ENCODE measurements at regions not wholly inside any gene's neighbourhood (a gene's known extent, or its start where the extent isn't known, plus 50 kb on each side); places are given as distances from the start of the nearest gene placed in this dataset.
A peak's percentile ranks its signal among the peaks of the same experiment; 100 is the strongest.
"Not testable (repeated sequence)": the region's sequence is repeated elsewhere in the genome, so short reads cannot be mapped to it uniquely, and the experiment has no call there.

- DNase-seq = no peak
Measured at GRCh38 chr4:96455045-96455720, 615.3 kb downstream of the PDHA2 start.

GRCh38 chr4:96458031-96458430 is 618.1 kb downstream of the PDHA2 start:
- not testable (repeated sequence) for DNase-seq

DNA sequence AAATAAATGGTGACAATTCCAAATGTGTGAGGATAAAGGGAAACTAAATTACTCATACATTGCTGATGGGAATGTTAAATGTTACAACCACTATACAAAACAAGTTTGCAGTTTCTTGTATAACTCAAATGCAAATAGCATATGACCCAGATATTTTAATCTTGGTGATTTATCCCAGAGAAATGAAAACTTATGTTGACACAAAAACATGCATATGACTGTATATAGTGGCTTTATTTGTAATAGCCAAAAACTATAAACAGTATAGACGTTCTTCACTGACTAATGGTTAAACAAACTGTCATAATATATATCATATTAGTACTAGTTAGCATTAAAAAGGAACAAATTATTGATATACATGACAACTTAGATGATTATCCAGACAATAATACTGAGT is 619.2 kb downstream of the PDHA2 start:
- no peak for DNase-seq

DNA sequence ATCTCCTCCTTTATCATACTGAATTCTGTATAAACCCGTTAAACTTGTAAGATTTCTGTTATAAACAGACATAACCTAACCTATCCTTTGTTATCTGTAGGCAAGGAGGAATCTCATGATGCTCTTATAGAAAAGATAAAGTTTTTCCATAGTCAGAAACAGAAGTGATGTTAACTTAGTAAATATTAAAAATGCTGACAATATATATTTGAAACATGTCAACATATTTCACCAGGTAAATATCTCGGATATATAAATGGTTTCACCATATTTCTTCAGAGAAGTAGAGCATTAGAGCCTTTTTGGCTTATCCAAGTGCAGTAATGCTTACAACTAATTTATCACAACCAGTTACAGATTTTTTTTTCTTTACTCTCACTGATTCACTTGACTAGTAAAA is 625.9 kb downstream of the PDHA2 start:
- no peak for DNase-seq

DNA sequence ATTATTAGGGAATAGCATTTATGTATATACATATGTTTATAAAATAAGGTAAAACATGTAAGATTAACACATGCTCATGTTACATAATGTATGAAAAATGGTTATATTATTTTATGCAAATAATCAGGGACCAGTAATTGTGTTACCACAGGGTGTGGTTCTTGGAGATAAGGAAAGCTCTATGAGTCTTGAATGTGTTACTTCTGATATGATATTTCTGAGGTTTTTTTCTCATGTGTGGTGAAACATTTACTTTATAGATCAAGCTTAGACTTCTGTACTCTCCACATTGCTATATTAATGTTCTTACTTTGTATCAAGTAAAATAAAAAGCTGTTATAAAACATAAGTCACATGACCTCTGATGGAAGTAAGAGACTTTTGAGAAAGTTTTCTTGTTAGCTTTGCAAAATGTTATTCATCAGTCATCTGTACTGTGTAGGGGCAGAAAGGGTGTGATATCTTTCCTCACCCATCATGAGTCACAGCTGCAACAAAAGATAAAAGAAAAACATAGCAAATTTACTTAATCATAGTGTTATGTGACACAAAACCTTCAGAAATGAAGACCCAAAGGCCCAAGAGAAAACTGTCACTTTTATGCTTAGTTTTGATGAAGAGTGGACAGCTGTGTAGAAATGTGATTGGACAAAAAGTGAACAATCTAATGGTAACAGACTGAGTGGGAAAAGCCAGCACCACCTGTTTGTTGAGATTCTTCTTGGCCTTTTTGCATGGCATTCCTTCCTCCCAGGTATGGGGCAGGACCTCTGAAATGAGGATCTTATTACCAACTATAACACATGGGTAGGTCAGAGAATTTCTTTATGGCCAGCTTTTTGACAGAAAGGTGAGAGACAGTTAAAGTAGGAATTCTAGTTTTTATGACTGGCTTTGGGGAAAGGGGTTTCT is 632.3 kb downstream of the PDHA2 start:
- DNase-seq = no peak

DNA sequence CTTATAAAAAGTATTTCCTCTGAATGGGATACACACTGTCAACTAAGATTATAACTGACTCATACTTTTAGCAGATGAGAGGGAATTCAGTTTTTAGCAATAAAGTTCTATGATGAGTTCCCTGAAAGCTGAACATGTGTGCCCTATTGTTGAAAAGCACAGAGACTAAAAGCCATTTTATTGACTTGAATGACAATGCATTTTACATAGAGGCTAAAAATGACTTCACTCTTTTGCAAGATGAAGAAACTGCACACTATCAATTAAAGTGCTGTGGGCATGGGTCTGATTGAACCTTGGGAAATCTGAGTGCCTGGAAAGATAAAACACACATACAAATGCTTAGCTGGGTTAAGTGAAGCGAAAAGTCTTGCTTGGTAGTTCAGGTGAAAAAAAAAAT is 633.4 kb downstream of the PDHA2 start:
- DNase-seq = no peak

- no peak for DNase-seq
Measured at GRCh38 chr4:96483308-96484030, 643.6 kb downstream of the PDHA2 start.

GRCh38 chr4:96486563-96486962 is 646.7 kb downstream of the PDHA2 start:
- no peak for DNase-seq

DNA sequence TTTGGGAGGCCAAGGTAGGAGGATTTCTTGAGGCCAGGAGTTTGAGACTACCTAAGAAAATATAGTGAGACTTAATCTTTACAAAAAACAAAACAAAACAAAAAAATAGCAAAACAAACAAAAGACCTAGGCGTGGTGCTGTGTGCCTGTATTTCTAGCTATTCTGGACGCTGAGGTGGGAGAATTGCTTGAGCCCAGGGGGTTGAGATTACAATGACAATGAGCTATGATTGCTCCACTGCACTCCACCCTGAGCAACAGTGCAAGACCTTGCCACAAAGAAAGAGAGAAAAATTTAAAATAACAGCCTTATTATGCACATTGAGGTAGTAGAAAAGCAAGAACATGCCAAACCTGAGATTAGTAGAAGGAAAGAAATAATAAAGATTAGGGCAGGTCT is 657.7 kb downstream of the PDHA2 start:
- DNase-seq = no peak

- no peak for DNase-seq
Measured at GRCh38 chr4:96504386-96504785, 664.5 kb downstream of the PDHA2 start.

DNA sequence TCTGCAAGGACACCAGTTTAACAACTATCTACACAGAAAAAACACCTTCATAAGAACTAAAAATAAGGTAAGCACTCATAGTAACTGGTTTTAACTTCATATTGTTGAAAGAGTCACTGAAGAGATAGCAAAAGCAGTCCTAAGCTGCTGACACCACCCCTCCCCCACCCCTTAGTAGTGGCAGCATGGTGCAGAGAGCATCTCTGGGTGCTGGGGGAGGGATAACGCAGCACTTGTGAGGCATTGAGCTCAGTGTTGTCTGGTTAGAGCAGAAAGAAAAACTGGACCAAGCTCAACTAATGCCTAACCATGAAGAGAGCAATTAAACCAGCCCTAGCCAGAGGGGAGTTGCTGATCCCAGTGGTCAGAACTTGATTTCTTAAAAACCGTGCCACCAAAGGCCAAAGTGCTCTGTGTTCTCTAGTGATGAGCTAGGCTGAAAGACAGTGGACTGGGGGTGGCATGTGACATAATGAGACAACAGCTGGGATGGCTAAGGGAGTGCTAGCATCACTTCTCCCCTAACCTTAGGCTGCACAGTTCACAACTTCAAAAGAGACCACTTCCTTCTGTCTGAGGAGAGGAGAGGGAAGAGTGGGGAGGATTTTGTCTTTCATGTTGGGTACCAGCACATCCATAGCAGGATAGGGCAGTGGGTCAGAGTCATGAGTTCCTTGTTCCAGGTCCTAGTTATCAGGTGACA is 669.3 kb downstream of the PDHA2 start:
- no peak for DNase-seq

DNA sequence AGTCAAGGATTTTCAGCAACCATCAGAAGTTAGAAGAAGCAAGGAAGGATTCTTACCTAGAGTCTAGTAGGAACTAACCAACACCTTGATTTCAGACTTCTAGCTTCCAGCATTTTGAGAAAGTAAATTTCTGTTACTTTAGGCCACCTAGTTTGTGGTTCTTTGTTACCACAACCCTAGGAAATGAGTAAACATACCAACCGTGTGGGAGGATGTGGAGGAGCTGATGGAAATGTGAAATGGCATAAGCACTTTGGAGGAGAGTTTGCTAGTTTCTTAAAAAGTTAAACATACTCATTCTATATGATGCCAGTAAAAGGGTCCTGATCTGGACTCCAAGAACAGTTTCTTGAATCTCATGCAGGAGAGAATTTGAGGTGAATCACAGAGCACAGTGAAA is 679.4 kb downstream of the PDHA2 start:
- DNase-seq = no peak

DNA sequence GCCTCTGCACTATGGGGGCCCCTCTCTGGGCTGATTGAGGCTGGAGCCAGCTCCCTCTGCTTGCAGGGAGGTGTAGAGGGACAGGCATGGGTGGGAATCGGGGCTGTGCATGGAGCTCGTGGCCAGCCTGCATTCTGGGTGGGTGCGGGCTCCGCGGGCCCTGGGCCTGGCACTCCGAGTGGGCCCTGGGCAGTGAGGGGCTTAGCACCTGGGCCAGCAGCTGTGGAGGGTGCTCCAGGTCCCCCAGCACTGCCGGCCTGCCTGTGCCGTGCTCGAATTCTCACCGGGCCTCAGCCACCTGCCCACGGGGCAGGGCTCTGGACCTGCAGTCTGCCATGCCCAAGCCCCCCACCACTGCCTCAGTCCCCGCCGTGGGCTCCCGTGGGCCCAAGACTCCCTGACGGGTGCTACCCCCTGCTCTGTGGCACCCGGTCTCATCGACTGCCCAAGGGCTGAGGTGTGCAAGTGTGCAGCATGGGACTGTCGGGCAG is 681.2 kb downstream of the PDHA2 start:
- no peak for DNase-seq

DNA sequence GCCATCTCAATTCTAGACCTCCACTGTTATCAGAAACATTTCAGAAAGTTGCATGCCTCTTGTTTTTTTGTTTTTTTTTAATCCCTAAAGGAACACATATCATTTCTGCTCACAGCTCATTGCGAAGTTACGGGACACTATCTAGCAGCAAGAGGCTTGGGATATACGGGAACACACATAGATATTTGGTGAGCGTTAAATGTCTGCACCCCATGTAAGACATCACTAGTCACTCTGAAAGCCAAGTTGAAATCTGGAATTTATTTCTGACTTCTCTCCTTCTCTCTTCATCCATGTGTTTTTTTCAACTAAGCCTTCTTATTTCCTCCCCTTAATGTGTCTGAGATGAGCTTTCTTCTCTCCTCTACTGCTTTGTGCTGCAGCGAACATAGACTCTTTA is 683.7 kb downstream of the PDHA2 start:
- no peak for DNase-seq

DNA sequence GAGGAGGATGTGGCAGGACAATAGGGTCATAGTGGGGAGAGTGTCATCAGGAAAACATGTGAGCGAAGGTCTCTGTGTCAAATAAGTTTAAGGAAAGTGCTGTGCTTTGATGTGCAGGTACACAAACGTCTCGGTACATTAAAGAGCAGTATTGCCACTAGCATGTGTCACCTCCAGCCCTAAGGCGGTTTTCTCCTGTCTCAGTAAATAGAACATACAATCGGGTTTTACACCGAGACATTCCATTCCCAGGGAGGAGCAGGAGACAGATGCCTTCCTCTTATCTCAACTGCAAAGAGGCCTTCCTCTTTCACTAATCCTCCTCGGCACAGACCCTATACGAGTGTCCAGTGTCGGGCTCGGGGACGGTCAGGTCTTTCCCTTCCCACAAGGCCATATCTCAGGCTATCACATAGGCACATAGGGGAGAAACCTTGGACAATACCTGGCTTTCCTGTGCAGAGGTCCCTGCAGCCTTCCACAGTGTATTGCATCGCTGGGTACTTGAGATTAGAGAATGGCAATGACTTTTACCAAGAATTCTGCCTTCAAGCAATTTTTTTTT is 684.5 kb downstream of the PDHA2 start:
- no peak for DNase-seq

DNA sequence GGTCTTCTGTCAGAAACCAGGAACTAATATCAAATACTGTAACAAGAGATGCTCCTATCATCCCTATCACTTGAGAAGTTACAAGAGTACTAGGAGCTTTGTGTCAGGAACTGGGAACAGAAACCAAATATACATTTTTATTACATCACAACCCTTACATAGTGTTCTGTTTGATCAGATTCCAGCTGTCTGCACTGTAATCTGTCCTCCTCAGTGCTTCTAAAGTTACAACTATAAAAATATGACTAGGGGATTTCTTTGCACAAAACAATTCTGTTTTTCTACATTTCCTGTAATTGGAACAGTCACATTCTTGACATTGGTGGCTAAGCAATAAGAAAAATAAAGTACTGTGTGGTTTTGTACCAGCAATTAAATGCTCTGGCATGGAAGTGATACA is 686.0 kb downstream of the PDHA2 start:
- no peak for DNase-seq

- DNase-seq = no peak
Measured at GRCh38 chr4:96526625-96527024, 686.7 kb downstream of the PDHA2 start.

GRCh38 chr4:96531836-96532235 is 691.9 kb downstream of the PDHA2 start:
- no peak for DNase-seq

DNA sequence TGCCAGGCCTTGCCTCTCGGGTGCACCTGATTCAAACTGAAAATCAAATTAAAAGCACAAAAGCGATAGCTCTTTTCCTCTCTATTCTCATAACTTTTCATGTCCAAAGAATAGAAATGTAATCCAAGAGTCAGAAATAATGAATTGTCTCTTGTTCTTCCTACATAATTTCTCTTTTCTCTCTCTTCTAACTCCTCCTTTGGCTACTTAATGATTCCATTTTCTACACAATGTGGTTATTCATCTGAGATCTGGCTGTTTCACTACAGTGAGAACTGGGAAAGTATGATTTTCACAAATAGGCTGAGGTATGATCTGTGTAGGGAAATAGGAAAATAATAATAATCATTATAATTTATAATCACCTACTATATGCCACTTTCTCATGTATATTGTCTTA is 703.5 kb downstream of the PDHA2 start:
- no peak for DNase-seq

DNA sequence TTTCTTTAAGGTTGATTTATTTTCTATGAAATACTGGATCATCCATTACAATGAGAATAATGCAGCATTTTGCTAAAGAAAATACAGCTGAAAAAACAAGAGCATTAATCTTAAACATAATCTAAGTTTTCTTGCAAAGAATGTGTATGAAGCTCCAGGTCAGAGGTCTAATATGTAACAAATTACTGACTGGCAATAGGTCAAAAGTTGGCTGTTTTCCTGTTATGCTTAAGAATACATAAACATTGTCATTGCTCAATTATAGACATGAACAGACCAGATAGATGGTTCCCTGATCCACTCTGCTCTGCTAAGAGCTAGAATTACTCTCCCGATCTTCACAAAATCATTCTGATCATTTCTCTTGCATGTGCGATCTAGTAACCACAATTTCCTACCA is 718.6 kb downstream of the PDHA2 start:
- no peak for DNase-seq

DNA sequence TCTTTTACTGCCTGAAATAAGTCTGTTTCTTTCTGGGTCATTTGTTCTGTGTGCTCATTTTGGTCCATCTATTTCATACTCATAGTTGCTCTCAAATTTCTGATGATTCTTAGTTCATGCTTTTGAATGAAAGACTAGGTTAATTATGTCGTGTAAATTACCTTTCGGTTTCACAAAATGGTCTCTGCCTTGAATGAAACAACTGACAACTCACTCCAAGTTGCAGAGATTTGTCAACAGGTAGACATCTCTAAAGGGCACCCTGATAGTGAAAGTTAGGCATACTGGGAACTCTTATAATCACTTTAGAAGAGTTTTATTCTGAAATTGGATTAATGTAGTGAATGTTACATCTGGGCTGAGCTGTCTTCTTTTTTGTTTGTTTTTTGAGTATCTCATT is 726.9 kb downstream of the PDHA2 start:
- no peak for DNase-seq

GRCh38 chr4:96585304-96585703 is 745.4 kb downstream of the PDHA2 start:
- DNase-seq = no peak

- DNase-seq = peak; percentile 15 to 66
Measured at GRCh38 chr4:96593422-96593821, 753.5 kb downstream of the PDHA2 start.

Data from NCI-H2081 (cell line).